IPS-15b (cell line): ENCODE measurements at regions not wholly inside any gene's neighbourhood (a gene's known extent, or its start where the extent isn't known, plus 50 kb on each side); places are given as distances from the start of the nearest gene placed in this dataset.

Experiments used
- H3K27me3 ChIP-seq: one replicate; pipeline ENCODE4 v1.6.1; 2013; ENCODE audit warnings: low read length; ENCODE audit not compliant: control insufficient read depth, insufficient read depth
- H3K36me3 ChIP-seq: one replicate; pipeline ENCODE4 v1.6.1; 2013; ENCODE audit warnings: low read length; ENCODE audit not compliant: control insufficient read depth, insufficient read depth
- H3K4me1 ChIP-seq: one replicate; pipeline ENCODE4 v1.6.1; 2013; ENCODE audit warnings: mild to moderate bottlenecking, low read length; ENCODE audit not compliant: control insufficient read depth, insufficient read depth
- H3K4me3 ChIP-seq: one replicate; pipeline ENCODE4 v1.5.1; 2013; ENCODE audit warnings: low read depth, low read length
- H3K9ac ChIP-seq: one replicate; pipeline ENCODE4 v1.6.1; 2013; ENCODE audit warnings: low read depth, mild to moderate bottlenecking, low read length
- H3K9me3 ChIP-seq: one replicate; pipeline ENCODE4 v1.6.1; 2013; ENCODE audit warnings: mild to moderate bottlenecking, low read length; ENCODE audit not compliant: control insufficient read depth, insufficient read depth

DNA sequence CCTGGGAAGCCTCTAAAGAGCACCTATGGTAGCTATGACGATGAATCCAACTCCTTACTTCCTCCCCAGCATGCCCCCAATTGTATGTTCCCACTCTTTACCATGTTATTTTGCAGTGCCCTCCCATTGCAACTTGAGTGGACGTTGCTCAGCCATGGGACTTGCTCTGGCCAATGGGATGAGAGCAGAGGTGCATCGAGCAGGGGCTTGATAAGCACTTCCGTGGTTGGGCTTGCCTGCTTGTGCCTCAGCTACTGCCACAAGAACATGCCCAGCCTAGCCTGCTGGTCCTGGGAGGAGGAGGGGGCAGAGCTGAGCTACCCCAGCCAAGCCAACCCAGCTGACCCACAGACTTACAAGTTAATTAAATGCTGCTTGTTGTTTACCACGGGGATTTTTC is 71.1 kb upstream of the CTNNBL1 start:
- Histone ChIP-seq H3K9me3 (no peaks in the 10 kb centered on the region), H3K9ac (no peak overlapping the region), H3K4me1 (no peaks in the 10 kb centered on the region), H3K36me3 (no peaks in the 10 kb centered on the region), H3K4me3 (no peak overlapping the region), H3K27me3 (no peaks in the 10 kb centered on the region)

GRCh38 chr20:37619496-37619895 is 74.3 kb upstream of the CTNNBL1 start:
- Histone ChIP-seq H3K27me3 (no peaks in the 10 kb centered on the region), H3K4me3 (no peak overlapping the region), H3K4me1 (no peaks in the 10 kb centered on the region), H3K36me3 (no peaks in the 10 kb centered on the region), H3K9ac (no peak overlapping the region), H3K9me3 (no peaks in the 10 kb centered on the region)

GRCh38 chr20:37616110-37616425 is 77.8 kb upstream of the CTNNBL1 start:
- Histone ChIP-seq H3K4me1 (no peaks in the 10 kb centered on the region), H3K36me3 (no peaks in the 10 kb centered on the region), H3K4me3 (no peak overlapping the region), H3K27me3 (no peaks in the 10 kb centered on the region), H3K9ac (no peak overlapping the region), H3K9me3 (no peaks in the 10 kb centered on the region)

- H3K4me1 ChIP-seq: no peaks in the 10 kb centered on the region
- H3K27me3 ChIP-seq: no peaks in the 10 kb centered on the region
- H3K4me3 ChIP-seq: no peak overlapping the region
- no peaks in the 10 kb centered on the region for H3K9me3 ChIP-seq
- no peaks in the 10 kb centered on the region for H3K36me3 ChIP-seq
- H3K9ac ChIP-seq: no peak overlapping the region
These were observed 78.3 kb upstream of the CTNNBL1 start for GRCh38 chr20:37615340-37616109.

GRCh38 chr20:37611852-37612251 is 82.0 kb upstream of the CTNNBL1 start:
- Histone ChIP-seq H3K4me1 (no peaks in the 10 kb centered on the region), H3K9ac (no peak overlapping the region), H3K9me3 (no peaks in the 10 kb centered on the region), H3K27me3 (no peaks in the 10 kb centered on the region), H3K36me3 (no peaks in the 10 kb centered on the region), H3K4me3 (no peak overlapping the region)

DNA sequence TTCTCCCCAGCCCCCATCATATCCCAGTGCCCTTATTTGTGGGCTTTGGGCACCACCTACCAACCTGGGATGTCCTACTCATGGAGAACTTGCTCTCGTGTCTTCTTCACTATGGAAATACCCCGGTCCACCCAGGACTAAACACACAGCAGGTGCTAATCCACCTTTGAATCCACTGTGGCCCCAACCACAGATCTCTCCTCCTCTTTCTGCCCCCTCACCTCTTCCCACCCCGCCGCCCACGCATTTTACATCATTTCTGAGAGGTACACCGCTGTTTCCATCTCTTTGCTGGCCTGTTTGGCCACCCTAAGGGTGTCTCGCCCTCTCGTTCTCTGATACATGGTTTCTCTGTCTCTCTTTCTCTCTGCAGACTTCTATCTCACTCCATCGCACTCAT is 82.5 kb upstream of the CTNNBL1 start:
- Histone ChIP-seq H3K36me3 (no peaks in the 10 kb centered on the region), H3K4me1 (no peaks in the 10 kb centered on the region), H3K9me3 (no peaks in the 10 kb centered on the region), H3K9ac (no peak overlapping the region), H3K4me3 (no peak overlapping the region), H3K27me3 (no peaks in the 10 kb centered on the region)

- H3K4me1 ChIP-seq: no peaks in the 10 kb centered on the region
- no peak overlapping the region for H3K4me3 ChIP-seq
- no peaks in the 10 kb centered on the region for H3K36me3 ChIP-seq
- no peaks in the 10 kb centered on the region for H3K27me3 ChIP-seq
- no peaks in the 10 kb centered on the region for H3K9me3 ChIP-seq
- H3K9ac ChIP-seq: no peak overlapping the region
These were observed 82.6 kb upstream of the BLCAP start for GRCh38 chr20:37610203-37610798.

- Histone ChIP-seq H3K9me3 (no peaks in the 10 kb centered on the region), H3K9ac (no peak overlapping the region), H3K36me3 (no peaks in the 10 kb centered on the region), H3K4me1 (peaks cover 12% of the 10 kb centered on the region), H3K27me3 (no peaks in the 10 kb centered on the region), H3K4me3 (no peak overlapping the region)
These were observed 75.0 kb upstream of the BLCAP start for GRCh38 chr20:37602634-37603033.

- H3K4me1 ChIP-seq: peaks cover 14% of the 10 kb centered on the region
- no peak overlapping the region for H3K9ac ChIP-seq
- no peak overlapping the region for H3K4me3 ChIP-seq
- no peaks in the 10 kb centered on the region for H3K36me3 ChIP-seq
- H3K9me3 ChIP-seq: no peaks in the 10 kb centered on the region
- H3K27me3 ChIP-seq: no peaks in the 10 kb centered on the region
These were observed 72.8 kb upstream of the BLCAP start for GRCh38 chr20:37600486-37600885.

DNA sequence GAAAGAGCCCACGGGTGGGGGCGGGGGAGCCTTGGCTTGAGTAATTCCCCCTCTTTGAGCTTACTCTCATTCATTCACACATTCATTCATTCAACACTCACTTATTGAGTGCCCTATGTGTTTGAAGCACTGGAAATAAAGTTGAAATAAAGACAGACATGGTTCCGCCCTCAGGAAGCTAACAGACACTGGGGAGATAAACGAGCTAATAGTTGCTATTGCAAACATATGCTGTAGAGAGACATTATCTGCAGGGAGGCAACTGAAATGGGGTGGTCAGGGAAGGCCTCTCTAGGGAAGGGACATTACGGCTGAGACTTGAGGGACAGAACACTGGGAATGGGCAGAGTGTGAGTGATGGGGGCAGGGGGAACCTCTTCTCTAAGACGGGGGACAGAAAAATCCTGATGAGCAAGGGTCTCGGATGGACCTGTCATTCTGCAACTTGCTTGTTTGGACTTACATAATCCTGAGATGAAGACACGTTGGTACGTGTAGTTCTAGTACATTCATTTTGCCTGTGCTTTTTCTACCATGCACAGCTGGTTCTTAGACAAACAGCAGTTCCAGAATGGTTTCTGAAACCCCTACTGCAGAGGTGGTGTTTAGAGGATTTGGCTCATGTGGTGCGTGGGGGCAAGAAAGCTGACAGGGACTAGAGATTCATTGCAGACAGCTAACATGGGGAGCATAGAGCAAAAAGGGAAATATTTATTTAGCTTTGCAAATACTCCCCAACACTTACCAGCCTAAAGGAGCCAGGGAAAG is 71.1 kb upstream of the BLCAP start:
- Histone ChIP-seq H3K36me3 (no peaks in the 10 kb centered on the region), H3K4me1 (peaks cover 14% of the 10 kb centered on the region), H3K4me3 (peak overlapping the region; percentile 39), H3K9ac (no peak overlapping the region), H3K9me3 (no peaks in the 10 kb centered on the region), H3K27me3 (no peaks in the 10 kb centered on the region)

GRCh38 chr20:37598100-37598543 is 70.4 kb upstream of the BLCAP start:
- Histone ChIP-seq H3K9ac (no peak overlapping the region), H3K9me3 (no peaks in the 10 kb centered on the region), H3K27me3 (no peaks in the 10 kb centered on the region), H3K4me3 (peak overlapping the region; percentile 39), H3K4me1 (peaks cover 14% of the 10 kb centered on the region), H3K36me3 (no peaks in the 10 kb centered on the region)
